Activated gamma-delta T cell treated with anti-CD3 and anti-CD28 coated beads, Interleukin-2, amount 50 U/mL, for 16 hours (primary cell): ENCODE measurements at regions not wholly inside any gene's neighbourhood (a gene's known extent, or its start where the extent isn't known, plus 50 kb on each side); places are given as distances from the start of the nearest gene placed in this dataset.
"Not testable (repeated sequence)": the region's sequence is repeated elsewhere in the genome, so short reads cannot be mapped to it uniquely, and the experiment has no call there.

ENCODE experiments used
- DNase-seq: peaks from one replicate; pipeline ENCODE4 v3.0.0-alpha.2; 2020; ENCODE audit warnings: low read depth

- no peak for DNase-seq
Measured at GRCh38 chr1:38667626-38668025, 191.9 kb downstream of the RRAGC start.

GRCh38 chr1:38662126-38662525, 197.4 kb downstream of the RRAGC start:
- no peak for DNase-seq

- no peak for DNase-seq
Measured at GRCh38 chr1:38658883-38659282, 200.7 kb downstream of the RRAGC start.

GRCh38 chr1:38657873-38658272, 201.7 kb downstream of the RRAGC start:
- no peak for DNase-seq

- no peak for DNase-seq
Measured at GRCh38 chr1:38657207-38657840, 202.2 kb downstream of the RRAGC start.

- DNase-seq = no peak
Measured at GRCh38 chr1:38656726-38657125, 202.8 kb downstream of the RRAGC start.

- no peak for DNase-seq
Measured at GRCh38 chr1:38652217-38652616, 207.4 kb downstream of the RRAGC start.

- DNase-seq = no peak
Measured at GRCh38 chr1:38651669-38652068, 207.9 kb downstream of the RRAGC start.

- no peak for DNase-seq
Measured at GRCh38 chr1:38648417-38648816, 211.2 kb downstream of the RRAGC start.

- not testable (repeated sequence) for DNase-seq
Measured at GRCh38 chr1:38647341-38647740, 212.2 kb downstream of the RRAGC start.

- DNase-seq = no peak
Measured at GRCh38 chr1:38644092-38644491, 215.5 kb downstream of the RRAGC start.

GRCh38 chr1:38641661-38642060, 217.9 kb downstream of the RRAGC start:
- DNase-seq = no peak

GRCh38 chr1:38640371-38640770, 219.2 kb downstream of the RRAGC start:
- no peak for DNase-seq

- no peak for DNase-seq
Measured at GRCh38 chr1:38628241-38628640, 231.3 kb downstream of the RRAGC start.

GRCh38 chr1:38625939-38626338, 233.6 kb downstream of the RRAGC start:
- DNase-seq = no peak

- DNase-seq = no peak
Measured at GRCh38 chr1:38624336-38625039, 235.1 kb downstream of the RRAGC start.

GRCh38 chr1:38623529-38623928, 236.0 kb downstream of the RRAGC start:
- DNase-seq = no peak

GRCh38 chr1:38622197-38622596, 237.4 kb downstream of the RRAGC start:
- no peak for DNase-seq

GRCh38 chr1:38616846-38617245, 242.7 kb downstream of the RRAGC start:
- DNase-seq = no peak

GRCh38 chr1:38615680-38616079, 243.9 kb downstream of the RRAGC start:
- no peak for DNase-seq

GRCh38 chr1:38614861-38615260, 244.7 kb downstream of the RRAGC start:
- DNase-seq = no peak

GRCh38 chr1:38613996-38614395, 245.6 kb downstream of the RRAGC start:
- DNase-seq = no peak

- no peak for DNase-seq
Measured at GRCh38 chr1:38612951-38613350, 246.6 kb downstream of the RRAGC start.

- no peak for DNase-seq
Measured at GRCh38 chr1:38611664-38612211, 247.8 kb downstream of the RRAGC start.
